ENCODE measurements at regions not wholly inside any gene's neighbourhood (a gene's known extent, or its start where the extent isn't known, plus 50 kb on each side); places are given as distances from the start of the nearest gene placed in this dataset.
"Not testable (repeated sequence)": the region's sequence is repeated elsewhere in the genome, so short reads cannot be mapped to it uniquely, and the experiment has no call there.

- not testable (repeated sequence) for TF ChIP-seq CTCF (IDR thresholded peaks at IDR 0.05 in 4 of 5, conservative IDR thresholded peaks at IDR 0.05 in 1 of 5); POLR2A (IDR thresholded peaks at IDR 0.05)
Observed at GRCh38 chr15:49732109-49732508, 111.3 kb downstream of the DTWD1 start.

Data from gastrocnemius medialis (tissue), 4 donors.